ENCODE measurements at regions not wholly inside any gene's neighbourhood (a gene's known extent, or its start where the extent isn't known, plus 50 kb on each side); places are given as distances from the start of the nearest gene placed in this dataset.

- H3K9me3 ChIP-seq: no peaks in the 10 kb centered on the region
- CTCF ChIA-PET: no interaction called here
- H3K4me2 ChIP-seq: peak overlapping the region; percentile 85; the same call in 2 of the 3 replicates
- FAIRE-seq (no peak), ATAC-seq (peak in 1 of 2 experiments; percentile 38; a peak in 3 of 6 replicates), DNase-seq (ENCODE audit: low read depth in 1 of 2, low spot score in 1 of 2) (no peak)
- POLR2A ChIA-PET: no interaction called here
- 0 out of 3 replicates have a peak, but pooled peaks cover 4% of the 10 kb centered on the region for H3K4me1 ChIP-seq
- 72% methylated on average over 14 of the region's 14 CpGs for WGBS (ENCODE audit: missing lambda C conversion rate)
- H3K4me3 ChIP-seq: no peak overlapping the region; the same call in 2 of the 3 replicates
- no peak overlapping the region for H3K27ac ChIP-seq
- TF ChIP-seq RFX5 (IDR thresholded peaks at IDR 0.05) (no peak), RARB (CRISPR knock-in tag; IDR thresholded peaks at IDR 0.05) (no peak), BCL3 (IDR thresholded peaks at IDR 0.05) (no peak), EHMT2 (IDR thresholded peaks at IDR 0.05; ENCODE audit: low read depth) (no peak), JUNB (IDR thresholded peaks at IDR 0.05) (no peak), CBX2 (IDR thresholded peaks at IDR 0.05; ENCODE audit: borderline replicate concordance, low read depth) (no peak), CHD2 (IDR thresholded peaks at IDR 0.05; ENCODE audit: low read length, partially characterized antibody) (no peak), HOXA7 (CRISPR knock-in tag; IDR thresholded peaks at IDR 0.05) (no peak), SMC3 (IDR thresholded peaks at IDR 0.05) (no peak), CBX8 (IDR thresholded peaks at IDR 0.05) (no peak), NPAS2 (CRISPR knock-in tag; IDR thresholded peaks at IDR 0.05; ENCODE audit: borderline replicate concordance) (no peak), ZFP36 (IDR thresholded peaks at IDR 0.05; ENCODE audit: borderline replicate concordance, partially characterized antibody) (no peak), ZNF302 (CRISPR knock-in tag; IDR thresholded peaks at IDR 0.05) (no peak), HOXB13 (CRISPR knock-in tag; IDR thresholded peaks at IDR 0.05; ENCODE audit: low read depth) (no peak), NFE2L2 (conservative IDR thresholded peaks at IDR 0.05; ENCODE audit: low read length) (no peak), ZSCAN20 (CRISPR knock-in tag; IDR thresholded peaks at IDR 0.05) (no peak), RAD21 (conservative IDR thresholded peaks at IDR 0.05 in 1 of 2, IDR thresholded peaks at IDR 0.05 in 1 of 2) (no peak), JUN (IDR thresholded peaks at IDR 0.05) (no peak), CHD4 (IDR thresholded peaks at IDR 0.05; ENCODE audit: borderline replicate concordance) (no peak)
Measured at GRCh38 chr10:50992356-50992901, 81.9 kb upstream of the PRKG1 start.

GRCh38 chr10:50992972-50993766, 81.1 kb upstream of the PRKG1 start:
- TF ChIP-seq NPAS2 (CRISPR knock-in tag; IDR thresholded peaks at IDR 0.05; ENCODE audit: borderline replicate concordance) (no peak), E2F6 (IDR thresholded peaks at IDR 0.05; ENCODE audit: borderline replicate concordance, low read depth) (no peak), MAFK (IDR thresholded peaks at IDR 0.05; ENCODE audit: partially characterized antibody) (no peak), RARB (CRISPR knock-in tag; IDR thresholded peaks at IDR 0.05) (no peak), CHD2 (IDR thresholded peaks at IDR 0.05; ENCODE audit: low read length, partially characterized antibody) (no peak), ZFP36 (IDR thresholded peaks at IDR 0.05; ENCODE audit: borderline replicate concordance, partially characterized antibody) (no peak), ESRRA (IDR thresholded peaks at IDR 0.05; ENCODE audit: borderline replicate concordance, low read length) (no peak), RAD21 (conservative IDR thresholded peaks at IDR 0.05 in 1 of 2, IDR thresholded peaks at IDR 0.05 in 1 of 2) (no peak), POLR2A (IDR thresholded peaks at IDR 0.05; ENCODE audit: low read length) (no peak), CTCF (IDR thresholded peaks at IDR 0.05) (no peak), CEBPB (IDR thresholded peaks at IDR 0.05) (no peak), NFE2L2 (conservative IDR thresholded peaks at IDR 0.05; ENCODE audit: low read length) (no peak), ZNF302 (CRISPR knock-in tag; IDR thresholded peaks at IDR 0.05) (no peak)
- POLR2A ChIA-PET: no interaction called here
- H3K27ac ChIP-seq: no peak overlapping the region
- WGBS (ENCODE audit: missing lambda C conversion rate): 73% methylated on average over 16 of the region's 16 CpGs
- CTCF ChIA-PET: no interaction called here
- H3K4me2 ChIP-seq: no peak overlapping the region
- no peak overlapping the region for H3K4me3 ChIP-seq
- 0 out of 6 replicates have a peak, but pooled peaks of 1 of the 2 experiments have one; percentile 12 for ATAC-seq
- no peak for FAIRE-seq
- H3K9me3 ChIP-seq: no peaks in the 10 kb centered on the region
- H3K4me1 ChIP-seq: 0 out of 3 replicates have a peak, but pooled peaks cover 4% of the 10 kb centered on the region
- DNase-seq (ENCODE audit: low read depth in 1 of 2, low spot score in 1 of 2): no peak

Measured in A549 (cell line).